DOHH2 (cell line): ENCODE measurements at regions not wholly inside any gene's neighbourhood (a gene's known extent, or its start where the extent isn't known, plus 50 kb on each side); places are given as distances from the start of the nearest gene placed in this dataset.

ENCODE experiments used
- H3F3A ChIP-seq: fragments of 200-600 bp; sonication (generic), shearing (Covaris generic); 2 replicates; pipeline ENCODE4 v1.6.0; 2016; ENCODE audit warnings: antibody characterized with exemption, mild to moderate bottlenecking; ENCODE audit not compliant: control insufficient read depth, insufficient read depth
- H3K27ac ChIP-seq: fragments of 200-600 bp; sonication (generic); 2 replicates; pipeline ENCODE4 v1.5.1; 2014; ENCODE audit warnings: low read depth, mild to moderate bottlenecking, low read length, moderate library complexity
- H3K27me3 ChIP-seq: fragments of 200-600 bp; sonication (generic); 2 replicates; pipeline ENCODE4 v1.6.1; 2014; ENCODE audit warnings: mild to moderate bottlenecking, low read length, mixed read lengths; ENCODE audit not compliant: control insufficient read depth
- H3K36me3 ChIP-seq: fragments of 200-600 bp; sonication (generic); 2 replicates; pipeline ENCODE4 v1.6.1; 2014; ENCODE audit warnings: mild to moderate bottlenecking, low read length, moderate library complexity, mixed read lengths; ENCODE audit not compliant: control insufficient read depth
- H3K4me1 ChIP-seq: fragments of 200-600 bp; sonication (generic); 2 replicates; pipeline ENCODE4 v1.6.1; 2014; ENCODE audit warnings: mild to moderate bottlenecking, low read length, mixed read lengths; ENCODE audit not compliant: control insufficient read depth
- H3K4me2 ChIP-seq: fragments of 200-600 bp; sonication (generic); 2 replicates; pipeline ENCODE4 v1.6.0; 2014; ENCODE audit warnings: mild to moderate bottlenecking, low read length, moderate library complexity
- H3K4me3 ChIP-seq: fragments of 200-600 bp; sonication (generic); 2 replicates; pipeline ENCODE4 v1.5.1; 2014; ENCODE audit warnings: mild to moderate bottlenecking, low read length, mixed read lengths
- H3K79me2 ChIP-seq: fragments of 200-600 bp; sonication (generic); 2 replicates; pipeline ENCODE4 v1.6.1; 2014; ENCODE audit warnings: mild to moderate bottlenecking, low read length, mixed read lengths; ENCODE audit not compliant: control insufficient read depth
- H3K9me2 ChIP-seq: fragments of 200-600 bp; sonication (generic); replicated peaks from 2 replicates; pipeline ENCODE4 v1.6.1; 2014; ENCODE audit warnings: mild to moderate bottlenecking, low read length, mixed read lengths; ENCODE audit not compliant: control insufficient read depth
- H3K9me3 ChIP-seq: fragments of 200-600 bp; sonication (generic); 2 replicates; pipeline ENCODE4 v1.6.1; 2014; ENCODE audit warnings: antibody characterized with exemption, low read length, mixed read lengths; ENCODE audit not compliant: control insufficient read depth, insufficient read depth
- H4K20me1 ChIP-seq: fragments of 200-600 bp; sonication (generic); 2 replicates; pipeline ENCODE4 v1.6.0; 2014; ENCODE audit warnings: low read depth, mild to moderate bottlenecking, antibody characterized with exemption, low read length, moderate library complexity; ENCODE audit not compliant: control insufficient read depth, insufficient read depth
- EZH2phosphoT487 ChIP-seq: fragments of 200-600 bp; sonication (generic); IDR thresholded peaks from 2 replicates; pipeline ENCODE4 v1.6.1; 2017; ENCODE audit warnings: borderline replicate concordance, mild to moderate bottlenecking, antibody characterized with exemption, low read length, moderate library complexity, mixed read lengths
- TF ChIP-seq, protein P1 (sequence below): fragments of 200-600 bp; sonication (generic); IDR thresholded peaks from one replicate; pipeline ENCODE4 v1.5.1; 2014; ENCODE audit warnings: antibody characterized with exemption, mild to moderate bottlenecking, low read depth, low read length; ENCODE audit not compliant: poor library complexity, severe bottlenecking

DNA sequence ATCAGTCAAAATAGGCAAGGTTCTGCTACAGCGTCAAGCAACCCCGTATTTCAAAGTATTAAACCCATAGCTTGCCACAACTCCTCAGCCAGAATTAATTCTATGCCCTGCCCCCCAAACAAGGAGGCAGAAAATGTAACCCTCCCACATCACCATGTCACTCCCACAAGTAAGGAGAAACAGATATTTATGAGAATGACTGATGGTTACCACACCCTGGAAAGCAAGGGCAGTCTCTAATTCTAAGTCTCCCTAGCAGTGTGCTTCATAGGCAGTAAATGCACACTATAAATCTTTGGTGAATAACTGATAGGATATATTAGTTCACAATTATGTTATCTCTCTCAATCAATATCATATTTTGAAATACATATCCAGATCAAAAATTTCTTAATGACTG, 228.0 kb upstream of the SLC14A2 start:
- H4K20me1 ChIP-seq, result no peaks in the 10 kb centered on the region
- no peaks in the 10 kb centered on the region for H3K36me3 ChIP-seq
- no peaks in the 10 kb centered on the region for H3K4me1 ChIP-seq
- no peaks in the 10 kb centered on the region for H3K9me3 ChIP-seq
- no peaks in the 10 kb centered on the region for H3K9me2 ChIP-seq
- H3K79me2 ChIP-seq, result no peaks in the 10 kb centered on the region
- no peak overlapping the region for H3K27ac ChIP-seq
- peaks cover 5% of the 10 kb centered on the region; the same call in 1 of the 2 replicates for H3K27me3 ChIP-seq
- no peaks in the 10 kb centered on the region for H3F3A ChIP-seq
- H3K4me3 ChIP-seq, result no peak overlapping the region
- TF ChIP-seq EZH2phosphoT487, result no peak
- TF ChIP-seq, protein P1, sequence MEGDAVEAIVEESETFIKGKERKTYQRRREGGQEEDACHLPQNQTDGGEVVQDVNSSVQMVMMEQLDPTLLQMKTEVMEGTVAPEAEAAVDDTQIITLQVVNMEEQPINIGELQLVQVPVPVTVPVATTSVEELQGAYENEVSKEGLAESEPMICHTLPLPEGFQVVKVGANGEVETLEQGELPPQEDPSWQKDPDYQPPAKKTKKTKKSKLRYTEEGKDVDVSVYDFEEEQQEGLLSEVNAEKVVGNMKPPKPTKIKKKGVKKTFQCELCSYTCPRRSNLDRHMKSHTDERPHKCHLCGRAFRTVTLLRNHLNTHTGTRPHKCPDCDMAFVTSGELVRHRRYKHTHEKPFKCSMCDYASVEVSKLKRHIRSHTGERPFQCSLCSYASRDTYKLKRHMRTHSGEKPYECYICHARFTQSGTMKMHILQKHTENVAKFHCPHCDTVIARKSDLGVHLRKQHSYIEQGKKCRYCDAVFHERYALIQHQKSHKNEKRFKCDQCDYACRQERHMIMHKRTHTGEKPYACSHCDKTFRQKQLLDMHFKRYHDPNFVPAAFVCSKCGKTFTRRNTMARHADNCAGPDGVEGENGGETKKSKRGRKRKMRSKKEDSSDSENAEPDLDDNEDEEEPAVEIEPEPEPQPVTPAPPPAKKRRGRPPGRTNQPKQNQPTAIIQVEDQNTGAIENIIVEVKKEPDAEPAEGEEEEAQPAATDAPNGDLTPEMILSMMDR, result no peak
- H3K4me2 ChIP-seq, result no peak overlapping the region

DNA sequence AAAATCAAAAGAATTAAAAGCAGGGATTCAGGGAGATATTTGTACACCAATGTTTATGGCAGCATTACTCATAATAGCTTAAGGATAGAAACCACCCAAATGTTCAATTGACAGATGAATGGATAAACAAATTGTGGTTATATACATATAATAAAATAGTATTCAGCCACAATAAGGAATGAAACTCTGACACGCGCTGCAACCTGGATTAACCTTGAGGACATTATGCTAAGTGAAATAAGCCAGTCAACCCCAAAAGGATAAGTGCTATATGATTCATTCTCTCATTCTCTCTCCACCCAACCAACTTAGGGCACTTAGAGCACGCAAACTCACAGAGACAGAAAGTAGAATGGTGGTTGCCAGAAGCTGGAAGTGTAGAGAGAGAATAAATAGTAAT, 216.8 kb upstream of the SLC14A2 start:
- H3K4me3 ChIP-seq, result no peak overlapping the region
- H3K27ac ChIP-seq, result no peak overlapping the region
- H3K9me3 ChIP-seq, result no peaks in the 10 kb centered on the region
- TF ChIP-seq EZH2phosphoT487, result no peak
- TF ChIP-seq, protein P1, result no peak
- no peaks in the 10 kb centered on the region for H3K9me2 ChIP-seq
- no peaks in the 10 kb centered on the region for H3K79me2 ChIP-seq
- no peaks in the 10 kb centered on the region for H3K4me1 ChIP-seq
- H4K20me1 ChIP-seq, result no peaks in the 10 kb centered on the region
- H3K27me3 ChIP-seq, result 0 out of 2 replicates have a peak, but pooled peaks cover 4% of the 10 kb centered on the region
- H3K36me3 ChIP-seq, result no peaks in the 10 kb centered on the region
- no peaks in the 10 kb centered on the region for H3F3A ChIP-seq
- H3K4me2 ChIP-seq, result no peak overlapping the region

DNA sequence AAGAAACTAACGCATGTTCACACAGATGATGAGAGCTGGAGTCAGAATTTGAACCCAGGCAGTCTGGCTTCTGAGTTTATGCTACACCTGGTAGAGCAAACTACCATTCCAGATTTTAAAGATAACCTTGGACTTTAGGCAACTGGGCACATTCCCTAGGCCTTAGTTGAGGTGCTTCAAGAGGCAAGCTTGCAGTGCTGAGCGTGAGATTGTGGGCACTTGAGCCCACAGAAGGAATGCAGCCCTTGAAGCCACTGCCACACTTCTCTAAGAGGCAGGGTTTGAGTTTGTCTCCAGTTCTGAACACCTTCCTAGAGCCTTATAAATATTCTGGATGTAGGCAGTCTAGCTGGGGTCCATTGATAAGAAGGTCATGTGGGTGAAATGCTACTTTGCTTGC, 216.1 kb upstream of the SLC14A2 start:
- no peak for TF ChIP-seq EZH2phosphoT487
- TF ChIP-seq, protein P1, result no peak
- H3K4me2 ChIP-seq, result no peak overlapping the region
- H3K27me3 ChIP-seq, result 0 out of 2 replicates have a peak, but pooled peaks cover 4% of the 10 kb centered on the region
- no peaks in the 10 kb centered on the region for H3K9me2 ChIP-seq
- no peak overlapping the region for H3K4me3 ChIP-seq
- no peaks in the 10 kb centered on the region for H3F3A ChIP-seq
- H3K9me3 ChIP-seq, result no peaks in the 10 kb centered on the region
- H3K36me3 ChIP-seq, result no peaks in the 10 kb centered on the region
- no peaks in the 10 kb centered on the region for H4K20me1 ChIP-seq
- H3K27ac ChIP-seq, result no peak overlapping the region
- H3K4me1 ChIP-seq, result no peaks in the 10 kb centered on the region
- no peaks in the 10 kb centered on the region for H3K79me2 ChIP-seq

DNA sequence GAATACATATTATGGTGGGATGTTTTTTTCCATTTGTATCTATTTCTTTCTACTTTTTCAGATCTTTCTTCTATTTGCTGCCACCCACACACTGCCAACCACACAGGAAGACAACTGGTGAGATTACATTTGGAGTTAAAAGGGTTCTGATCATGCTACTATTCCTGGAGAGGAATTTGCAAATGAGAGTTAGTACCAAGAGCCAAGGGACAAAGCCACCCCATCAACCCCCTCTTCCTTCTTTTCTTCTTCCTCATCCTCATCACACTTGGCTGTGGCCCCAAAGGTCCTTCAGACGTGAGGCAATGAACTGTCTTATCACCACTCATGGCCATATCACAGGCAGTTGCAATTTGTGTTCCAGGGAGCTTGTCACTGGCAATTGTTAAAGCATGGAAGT, 215.6 kb upstream of the SLC14A2 start:
- H3K4me2 ChIP-seq, result no peak overlapping the region
- TF ChIP-seq, protein P1, result no peak
- no peak for TF ChIP-seq EZH2phosphoT487
- no peaks in the 10 kb centered on the region for H3K79me2 ChIP-seq
- H3K9me2 ChIP-seq, result no peaks in the 10 kb centered on the region
- no peaks in the 10 kb centered on the region for H3K9me3 ChIP-seq
- H3K4me3 ChIP-seq, result no peak overlapping the region
- H3K36me3 ChIP-seq, result no peaks in the 10 kb centered on the region
- H3K4me1 ChIP-seq, result no peaks in the 10 kb centered on the region
- no peaks in the 10 kb centered on the region for H3F3A ChIP-seq
- no peaks in the 10 kb centered on the region for H4K20me1 ChIP-seq
- H3K27ac ChIP-seq, result no peak overlapping the region
- 0 out of 2 replicates have a peak, but pooled peaks cover 4% of the 10 kb centered on the region for H3K27me3 ChIP-seq
